ENCODE measurements at regions not wholly inside any gene's neighbourhood (a gene's known extent, or its start where the extent isn't known, plus 50 kb on each side); places are given as distances from the start of the nearest gene placed in this dataset.

DNA sequence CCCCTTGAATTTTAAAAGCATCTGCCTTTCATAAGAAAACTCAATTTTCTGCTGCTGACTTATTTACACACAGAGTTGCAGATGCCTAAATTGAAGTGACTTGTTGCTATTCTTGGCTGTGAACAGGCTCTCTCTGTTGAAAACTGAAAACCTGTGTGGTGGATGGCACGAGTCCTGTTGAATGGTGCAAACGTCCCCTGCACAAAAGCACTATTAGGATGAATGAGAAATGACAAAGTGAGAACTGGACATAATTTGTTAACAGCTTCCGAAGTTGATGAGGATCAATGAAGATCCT is 201.7 kb upstream of the PREP start:
- H3K9me3 ChIP-seq = no peaks in the 10 kb centered on the region
- no peak for DNase-seq
- H3K4me1 ChIP-seq = no peaks in the 10 kb centered on the region
- no peaks in the 10 kb centered on the region for H3K36me3 ChIP-seq (ENCODE audit: low read depth, missing control alignments)
- no peak overlapping the region for H3K27ac ChIP-seq
- H3K27me3 ChIP-seq = no peaks in the 10 kb centered on the region
- intact Hi-C loops (cut with DNase I; ENCODE audit: low total_unique reads) = no loop called here
- no peak overlapping the region for H3K4me3 ChIP-seq
- TF ChIP-seq, protein P1, sequence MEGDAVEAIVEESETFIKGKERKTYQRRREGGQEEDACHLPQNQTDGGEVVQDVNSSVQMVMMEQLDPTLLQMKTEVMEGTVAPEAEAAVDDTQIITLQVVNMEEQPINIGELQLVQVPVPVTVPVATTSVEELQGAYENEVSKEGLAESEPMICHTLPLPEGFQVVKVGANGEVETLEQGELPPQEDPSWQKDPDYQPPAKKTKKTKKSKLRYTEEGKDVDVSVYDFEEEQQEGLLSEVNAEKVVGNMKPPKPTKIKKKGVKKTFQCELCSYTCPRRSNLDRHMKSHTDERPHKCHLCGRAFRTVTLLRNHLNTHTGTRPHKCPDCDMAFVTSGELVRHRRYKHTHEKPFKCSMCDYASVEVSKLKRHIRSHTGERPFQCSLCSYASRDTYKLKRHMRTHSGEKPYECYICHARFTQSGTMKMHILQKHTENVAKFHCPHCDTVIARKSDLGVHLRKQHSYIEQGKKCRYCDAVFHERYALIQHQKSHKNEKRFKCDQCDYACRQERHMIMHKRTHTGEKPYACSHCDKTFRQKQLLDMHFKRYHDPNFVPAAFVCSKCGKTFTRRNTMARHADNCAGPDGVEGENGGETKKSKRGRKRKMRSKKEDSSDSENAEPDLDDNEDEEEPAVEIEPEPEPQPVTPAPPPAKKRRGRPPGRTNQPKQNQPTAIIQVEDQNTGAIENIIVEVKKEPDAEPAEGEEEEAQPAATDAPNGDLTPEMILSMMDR (IDR thresholded peaks at IDR 0.05) = no peak
- no peak for TF ChIP-seq POLR2A (IDR thresholded peaks at IDR 0.05)
- WGBS, 2 donors = 63 to 68% methylated on average over 3 of the region's 3 CpGs

DNA sequence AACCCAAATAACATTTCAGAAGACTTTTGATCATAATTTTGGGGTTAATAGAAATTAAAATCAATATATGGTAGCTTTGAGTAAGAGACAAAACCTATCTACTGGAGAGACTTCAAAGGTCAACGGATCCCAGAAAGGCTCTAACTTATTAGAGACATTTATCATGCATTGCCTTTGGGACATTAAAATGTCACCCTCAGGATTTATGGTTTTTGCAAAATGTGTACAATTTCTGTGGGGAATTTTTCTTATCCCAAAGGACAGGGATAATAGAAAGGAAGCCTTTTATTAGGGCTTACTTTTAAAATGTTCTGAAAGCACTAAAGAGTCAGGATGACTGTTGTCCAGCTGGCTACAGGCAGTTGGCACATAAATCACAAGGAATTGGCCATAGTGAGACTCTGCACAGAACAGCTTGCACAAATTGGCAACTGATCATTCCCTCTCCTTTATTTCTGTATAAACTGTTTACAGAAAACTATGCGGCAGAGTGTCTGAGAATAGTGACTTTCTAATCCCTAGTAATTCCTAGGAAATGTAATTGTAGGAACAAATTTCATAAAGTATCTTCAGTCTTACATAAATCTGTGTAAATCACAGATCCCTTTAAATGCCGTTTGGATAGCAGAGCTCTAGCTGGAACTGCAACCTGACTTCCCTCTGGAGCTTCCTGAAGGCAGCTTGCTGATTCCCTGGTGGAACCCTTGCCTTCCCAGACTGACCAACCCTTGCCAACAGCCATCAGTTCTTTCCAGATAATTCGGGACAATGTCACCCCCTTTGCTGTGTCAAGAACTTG is 201.1 kb upstream of the PREP start:
- Histone ChIP-seq H3K9me3 (no peaks in the 10 kb centered on the region), H3K27ac (no peak overlapping the region), H3K36me3 (ENCODE audit: low read depth, missing control alignments) (no peaks in the 10 kb centered on the region), H3K4me1 (no peaks in the 10 kb centered on the region), H3K27me3 (no peaks in the 10 kb centered on the region), H3K4me3 (no peak overlapping the region)
- intact Hi-C loops (cut with DNase I; ENCODE audit: low total_unique reads) = no loop called here
- no peak for TF ChIP-seq POLR2A (IDR thresholded peaks at IDR 0.05)
- TF ChIP-seq, protein P1 (IDR thresholded peaks at IDR 0.05) = no peak
- WGBS, 2 donors = 33 to 34% methylated on average over 4 of the region's 4 CpGs
- peak; percentile 33 for DNase-seq

DNA sequence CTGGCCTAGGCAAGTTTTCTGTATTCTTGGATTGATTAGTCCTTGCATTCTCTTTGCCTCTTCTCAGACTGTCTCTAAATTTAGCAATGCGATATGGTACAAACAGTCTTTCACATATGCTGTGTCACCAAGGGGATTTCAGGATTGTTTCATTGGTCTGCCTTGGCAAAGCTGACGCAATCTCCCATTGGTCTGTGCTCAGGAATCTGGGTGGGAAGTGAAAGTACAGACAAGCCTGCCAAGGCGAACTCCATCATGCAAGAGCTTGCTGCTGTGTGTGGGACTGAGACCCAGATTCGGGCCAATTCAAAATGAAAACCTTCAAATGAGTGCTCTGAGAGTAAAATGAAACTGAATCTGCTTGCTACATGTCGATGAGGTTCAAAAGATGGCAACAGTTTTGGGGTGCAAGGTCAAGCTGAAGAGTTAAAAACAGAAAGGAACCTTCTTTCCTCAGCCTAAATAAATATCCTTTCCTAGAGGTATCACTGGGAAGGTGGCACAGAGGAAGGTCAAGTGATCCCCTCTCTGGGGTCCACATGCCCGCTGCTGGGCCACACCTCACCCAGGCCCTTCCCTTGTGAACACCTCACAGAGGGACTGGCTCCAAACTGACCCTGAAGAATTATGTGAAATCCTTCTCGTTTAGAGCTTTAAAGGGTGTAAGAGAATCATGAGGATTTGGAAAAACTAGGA is 198.8 kb upstream of the PREP start:
- Histone ChIP-seq H3K27ac (peak overlapping the region in 1 of 2 donors; percentile 34), H3K4me1 (no peaks in the 10 kb centered on the region), H3K36me3 (ENCODE audit: low read depth, missing control alignments) (no peaks in the 10 kb centered on the region), H3K4me3 (no peak overlapping the region), H3K9me3 (no peaks in the 10 kb centered on the region), H3K27me3 (no peaks in the 10 kb centered on the region)
- peak; percentile 68 for DNase-seq
- 54 to 58% methylated on average over 7 of the region's 7 CpGs for WGBS, 2 donors
- intact Hi-C loops (cut with DNase I; ENCODE audit: low total_unique reads) = no loop called here
- TF ChIP-seq, protein P1 (IDR thresholded peaks at IDR 0.05) = no peak
- TF ChIP-seq POLR2A (IDR thresholded peaks at IDR 0.05) = no peak

DNA sequence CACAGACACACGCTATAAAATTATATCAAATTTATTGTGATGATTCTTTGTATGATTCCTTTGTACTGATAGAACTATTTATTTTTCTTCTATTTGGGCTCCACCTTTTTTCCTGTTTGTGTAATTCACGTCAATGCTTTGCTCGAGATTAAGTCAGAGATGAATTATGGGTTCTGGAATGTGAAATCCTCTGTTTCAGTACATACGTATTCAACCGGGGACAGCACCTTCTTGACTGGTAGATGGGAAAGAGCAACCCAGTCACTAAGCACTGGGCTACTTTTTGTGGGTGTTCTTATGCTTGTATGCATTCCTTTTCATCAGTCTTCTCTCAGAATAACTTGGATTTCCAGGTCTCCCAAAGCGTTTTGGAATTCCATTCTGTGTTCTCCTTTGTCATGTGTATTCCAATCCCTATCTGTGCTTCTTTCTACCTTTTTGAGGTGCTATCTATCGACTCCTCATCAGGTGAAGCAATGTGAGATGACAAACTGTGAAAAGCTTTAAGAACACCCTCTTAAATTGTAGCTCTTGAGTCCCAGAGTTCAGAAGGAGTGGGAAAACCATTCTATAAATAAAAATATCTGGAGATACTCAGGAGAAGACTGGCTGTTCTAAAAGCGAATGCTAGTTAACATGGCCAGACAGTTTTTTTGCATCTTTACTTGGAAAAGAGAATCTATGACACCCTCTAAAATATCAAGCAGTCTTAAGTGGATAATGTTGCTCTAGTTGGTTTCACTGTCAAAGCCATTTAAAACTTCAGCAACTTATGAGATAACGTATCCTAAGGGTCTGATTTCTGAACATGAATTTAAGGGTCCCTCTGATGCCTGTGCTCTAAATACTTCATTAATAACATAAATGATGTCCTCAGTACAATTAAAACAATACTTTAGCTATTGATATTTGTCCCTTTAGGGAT is 197.7 kb upstream of the PREP start:
- 77% methylated on average over 9 of the region's 9 CpGs for WGBS, 2 donors
- H3K27ac ChIP-seq = no peak overlapping the region
- TF ChIP-seq, protein P1 (IDR thresholded peaks at IDR 0.05) = no peak
- TF ChIP-seq POLR2A (IDR thresholded peaks at IDR 0.05) = no peak
- DNase-seq = no peak
- no peaks in the 10 kb centered on the region for H3K4me1 ChIP-seq
- intact Hi-C loops (cut with DNase I; ENCODE audit: low total_unique reads) = no loop called here
- H3K4me3 ChIP-seq = no peak overlapping the region
- H3K36me3 ChIP-seq (ENCODE audit: low read depth, missing control alignments) = no peaks in the 10 kb centered on the region
- no peaks in the 10 kb centered on the region for H3K9me3 ChIP-seq
- no peaks in the 10 kb centered on the region for H3K27me3 ChIP-seq

Measured in testis (tissue), 2 donors.